PC-3 (cell line): ENCODE measurements at regions not wholly inside any gene's neighbourhood (a gene's known extent, or its start where the extent isn't known, plus 50 kb on each side); places are given as distances from the start of the nearest gene placed in this dataset.

Experiments
- ATAC-seq: fragments of 200-7000 bp; cut with Tn5 transposase; 2 replicates; pipeline ENCODE4 v1.9.1; 2020; ENCODE audit warnings: mild to moderate bottlenecking, moderate library complexity
- BruUV-seq: library from RNA; stranded (reverse); fragments of 400-500 nt; replicated peaks from 2 replicates; lab custom pipeline; 2021; lab: Mats Ljungman, UMichigan
- CTCF ChIA-PET: fragments of 300-600 bp; sonication (Branson Sonifier 250); formaldehyde crosslinking; loops from one replicate; lab custom pipeline; 2022; ENCODE audit warnings: antibody characterized with exemption; lab: Charles Lee
- POLR2A ChIA-PET: fragments of 300-600 bp; sonication (Branson Sonifier 250); formaldehyde crosslinking; loops from one replicate; lab custom pipeline; 2022; ENCODE audit warnings: antibody characterized with exemption; ENCODE audit not compliant: unreplicated experiment; lab: Charles Lee
- DNase-seq: peaks from one replicate; pipeline ENCODE4 v3.0.0-alpha.2; 2015
- H2AFZ ChIP-seq: fragments of 300-600 bp; sonication (generic); 2 replicates; pipeline ENCODE4 v1.6.0; 2016; ENCODE audit warnings: antibody characterized with exemption, low read length
- H3F3A ChIP-seq: fragments of 300-600 bp; sonication (generic); one replicate; pipeline ENCODE4 v1.6.0; 2017; ENCODE audit warnings: antibody characterized with exemption, low read length, control low read depth, mild to moderate bottlenecking; ENCODE audit not compliant: unreplicated experiment
- H3K27ac ChIP-seq: fragments of 300-600 bp; sonication (generic); 2 replicates; pipeline ENCODE4 v1.5.1; 2016; ENCODE audit warnings: mild to moderate bottlenecking, low read length
- H3K27me3 ChIP-seq: fragments of 300-600 bp; sonication (generic); 2 replicates; pipeline ENCODE4 v1.6.1; 2016; ENCODE audit warnings: low read length, mixed read lengths
- H3K36me3 ChIP-seq: fragments of 300-600 bp; sonication (generic); 2 replicates; pipeline ENCODE4 v1.6.1; 2016; ENCODE audit warnings: low read depth, mixed run types, low read length, mixed read lengths
- H3K4me1 ChIP-seq: fragments of 300-600 bp; sonication (generic); 2 replicates; pipeline ENCODE4 v1.5.1; 2016; ENCODE audit warnings: low read length; ENCODE audit not compliant: insufficient read depth
- H3K4me2 ChIP-seq: fragments of 300-600 bp; sonication (generic); 2 replicates; pipeline ENCODE4 v1.6.0; 2016; ENCODE audit warnings: low read length
- H3K4me3 ChIP-seq: fragments of 300-600 bp; sonication (generic); 2 replicates; pipeline ENCODE4 v1.5.1; 2016; ENCODE audit warnings: mild to moderate bottlenecking, low read length, mixed read lengths
- H3K79me2 ChIP-seq: fragments of 300-600 bp; sonication (generic); 2 replicates; pipeline ENCODE4 v1.6.1; 2017; ENCODE audit warnings: low read length, mixed read lengths
- H3K9ac ChIP-seq: fragments of 300-600 bp; sonication (generic); 2 replicates; pipeline ENCODE4 v1.6.0; 2016; ENCODE audit warnings: mild to moderate bottlenecking, low read length
- H3K9me2 ChIP-seq: fragments of 300-600 bp; sonication (generic); replicated peaks from 2 replicates; pipeline ENCODE4 v1.6.1; 2016; ENCODE audit warnings: mixed run types, low read length, mixed read lengths
- H3K9me3 ChIP-seq: fragments of 300-600 bp; sonication (generic); 2 replicates; pipeline ENCODE4 v1.6.1; 2016; ENCODE audit warnings: low read length, mixed read lengths
- H4K20me1 ChIP-seq: fragments of 300-600 bp; sonication (generic); 2 replicates; pipeline ENCODE4 v1.6.1; 2016; ENCODE audit warnings: low read length, mixed read lengths
- CTCF ChIP-seq: fragments of 300-600 bp; sonication (generic); conservative IDR thresholded peaks from 2 replicates; pipeline ENCODE4 v1.5.1; 2017; ENCODE audit warnings: antibody characterized with exemption, low read depth, mild to moderate bottlenecking, low read length
- EZH2 ChIP-seq: fragments of 300-600 bp; sonication (generic); IDR thresholded peaks from one replicate; pipeline ENCODE4 v1.6.1; 2017; ENCODE audit warnings: antibody characterized with exemption, mild to moderate bottlenecking, low read length; ENCODE audit not compliant: unreplicated experiment
- EZH2phosphoT487 ChIP-seq: fragments of 300-600 bp; sonication (generic); IDR thresholded peaks from 2 replicates; pipeline ENCODE4 v1.6.1; 2018; ENCODE audit warnings: mild to moderate bottlenecking, antibody characterized with exemption, low read length, borderline replicate concordance
- intact Hi-C: fragments of 100-400 bp; cut with micrococcal nuclease; formaldehyde crosslinking; loops from 2 replicates; pipeline ENCODE4 v1.9.0; 2023

GRCh38 chr2:41722668-41723369 lies 325.0 kb upstream of the PKDCC start:
- H3K27ac ChIP-seq, result no peak overlapping the region
- no peaks in the 10 kb centered on the region for H4K20me1 ChIP-seq
- no peaks in the 10 kb centered on the region for H3F3A ChIP-seq
- H3K4me1 ChIP-seq, result no peaks in the 10 kb centered on the region
- TF ChIP-seq CTCF (no peak), EZH2 (no peak), EZH2phosphoT487 (no peak)
- DNase-seq, result no peak
- ATAC-seq, result no peak
- CTCF ChIA-PET, result no interaction called here
- no peak overlapping the region for H2AFZ ChIP-seq
- intact Hi-C loops, result no loop called here
- H3K9ac ChIP-seq, result no peak overlapping the region
- H3K9me3 ChIP-seq, result no peaks in the 10 kb centered on the region
- no peaks in the 10 kb centered on the region for H3K36me3 ChIP-seq
- H3K4me3 ChIP-seq, result no peak overlapping the region
- no peak overlapping the region for H3K4me2 ChIP-seq
- no peaks in the 10 kb centered on the region for H3K9me2 ChIP-seq
- no TSS peak for BruUV-seq
- H3K79me2 ChIP-seq, result no peaks in the 10 kb centered on the region
- POLR2A ChIA-PET, result no interaction called here
- peaks cover 5% of the 10 kb centered on the region; the same call in 1 of the 2 replicates for H3K27me3 ChIP-seq

- Histone ChIP-seq H3K9me3 (no peaks in the 10 kb centered on the region), H3K9ac (no peak overlapping the region), H4K20me1 (no peaks in the 10 kb centered on the region), H3K9me2 (no peaks in the 10 kb centered on the region), H3K4me1 (no peaks in the 10 kb centered on the region), H3F3A (no peaks in the 10 kb centered on the region), H3K79me2 (no peaks in the 10 kb centered on the region), H3K36me3 (no peaks in the 10 kb centered on the region), H2AFZ (no peak overlapping the region), H3K4me3 (no peak overlapping the region), H3K27me3 (peaks cover 5% of the 10 kb centered on the region; the same call in 1 of the 2 replicates), H3K27ac (no peak overlapping the region), H3K4me2 (no peak overlapping the region)
- CTCF ChIA-PET, result no interaction called here
- POLR2A ChIA-PET, result interaction anchor here (0.6 kb wide), 1 partner anchor 1235 kb away, joined by 3 read pairs; no protein-coding TSS in a partner anchor
- ATAC-seq, result no peak
- intact Hi-C loops, result no loop called here
- DNase-seq, result no peak
- BruUV-seq, result no TSS peak
- no peak for TF ChIP-seq EZH2phosphoT487
- TF ChIP-seq EZH2, result no peak
- no peak for TF ChIP-seq CTCF
Observed at GRCh38 chr2:41723526-41723925, 324.3 kb upstream of the PKDCC start.

- BruUV-seq, result no TSS peak
- ATAC-seq, result no peak
- intact Hi-C loops, result no loop called here
- peaks cover 7% of the 10 kb centered on the region; the same call in 1 of the 2 replicates for H3K27me3 ChIP-seq
- H3K79me2 ChIP-seq, result no peaks in the 10 kb centered on the region
- H3K4me1 ChIP-seq, result no peaks in the 10 kb centered on the region
- no peak overlapping the region for H3K27ac ChIP-seq
- no peaks in the 10 kb centered on the region for H3K9me2 ChIP-seq
- TF ChIP-seq EZH2, result no peak
- no peak for TF ChIP-seq EZH2phosphoT487
- no peak for TF ChIP-seq CTCF
- H3K36me3 ChIP-seq, result no peaks in the 10 kb centered on the region
- ChIA-PET CTCF (no interaction called here), POLR2A (no interaction called here)
- H3F3A ChIP-seq, result no peaks in the 10 kb centered on the region
- H3K4me2 ChIP-seq, result no peak overlapping the region
- no peak overlapping the region for H3K4me3 ChIP-seq
- no peaks in the 10 kb centered on the region for H4K20me1 ChIP-seq
- no peak overlapping the region for H2AFZ ChIP-seq
- no peak overlapping the region for H3K9ac ChIP-seq
- no peaks in the 10 kb centered on the region for H3K9me3 ChIP-seq
- DNase-seq, result no peak
Observed at GRCh38 chr2:41724465-41724864, 323.4 kb upstream of the PKDCC start.
